ENCODE measurements at regions not wholly inside any gene's neighbourhood (a gene's known extent, or its start where the extent isn't known, plus 50 kb on each side); places are given as distances from the start of the nearest gene placed in this dataset.
"Not testable (repeated sequence)": the region's sequence is repeated elsewhere in the genome, so short reads cannot be mapped to it uniquely, and the experiment has no call there.

DNA sequence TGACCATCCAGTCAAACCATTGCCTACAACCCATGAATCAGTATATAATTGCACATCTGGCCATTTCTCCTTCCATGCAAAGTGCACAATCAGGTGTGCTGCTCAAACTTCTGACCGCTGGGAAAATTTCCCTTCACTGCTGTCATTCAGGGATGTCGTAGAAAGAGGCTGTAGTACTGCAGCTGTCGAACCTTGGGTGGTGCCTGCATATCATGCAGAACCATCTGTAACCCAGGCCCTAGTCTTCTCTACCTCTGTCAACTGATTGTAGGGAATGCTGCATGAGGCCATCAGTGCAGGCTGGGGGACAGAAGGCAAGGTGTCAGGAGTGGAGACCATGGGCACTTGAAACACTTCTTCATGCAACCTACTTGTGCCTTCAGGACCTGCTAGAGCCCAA is 267.5 kb downstream of the CALCRL start (continued):
- TF ChIP-seq NR2C1 (IDR thresholded peaks at IDR 0.05), result no peak
- no peak for TF ChIP-seq ATF3 (IDR thresholded peaks at IDR 0.05; ENCODE audit: borderline replicate concordance, extremely low read depth, low read depth, low read length)
- TF ChIP-seq NFXL1 (IDR thresholded peaks at IDR 0.05; ENCODE audit: borderline replicate concordance), result no peak
- no peak for TF ChIP-seq HDGF (IDR thresholded peaks at IDR 0.05)
- no peak for TF ChIP-seq SREBF1 (IDR thresholded peaks at IDR 0.05; ENCODE audit: low read length)
- TF ChIP-seq CHD2 (IDR thresholded peaks at IDR 0.05; ENCODE audit: borderline replicate concordance, low read depth, low read length), result no peak
- TF ChIP-seq EED (IDR thresholded peaks at IDR 0.05; ENCODE audit: low read depth), result no peak
- TF ChIP-seq POLR2A (IDR thresholded peaks at IDR 0.05; ENCODE audit: low read depth, low read length), result no peak
- no peak for TF ChIP-seq TCF3 (IDR thresholded peaks at IDR 0.05; ENCODE audit: borderline replicate concordance, insufficient read depth, low read depth, low read length)
- TF ChIP-seq, protein P1, sequence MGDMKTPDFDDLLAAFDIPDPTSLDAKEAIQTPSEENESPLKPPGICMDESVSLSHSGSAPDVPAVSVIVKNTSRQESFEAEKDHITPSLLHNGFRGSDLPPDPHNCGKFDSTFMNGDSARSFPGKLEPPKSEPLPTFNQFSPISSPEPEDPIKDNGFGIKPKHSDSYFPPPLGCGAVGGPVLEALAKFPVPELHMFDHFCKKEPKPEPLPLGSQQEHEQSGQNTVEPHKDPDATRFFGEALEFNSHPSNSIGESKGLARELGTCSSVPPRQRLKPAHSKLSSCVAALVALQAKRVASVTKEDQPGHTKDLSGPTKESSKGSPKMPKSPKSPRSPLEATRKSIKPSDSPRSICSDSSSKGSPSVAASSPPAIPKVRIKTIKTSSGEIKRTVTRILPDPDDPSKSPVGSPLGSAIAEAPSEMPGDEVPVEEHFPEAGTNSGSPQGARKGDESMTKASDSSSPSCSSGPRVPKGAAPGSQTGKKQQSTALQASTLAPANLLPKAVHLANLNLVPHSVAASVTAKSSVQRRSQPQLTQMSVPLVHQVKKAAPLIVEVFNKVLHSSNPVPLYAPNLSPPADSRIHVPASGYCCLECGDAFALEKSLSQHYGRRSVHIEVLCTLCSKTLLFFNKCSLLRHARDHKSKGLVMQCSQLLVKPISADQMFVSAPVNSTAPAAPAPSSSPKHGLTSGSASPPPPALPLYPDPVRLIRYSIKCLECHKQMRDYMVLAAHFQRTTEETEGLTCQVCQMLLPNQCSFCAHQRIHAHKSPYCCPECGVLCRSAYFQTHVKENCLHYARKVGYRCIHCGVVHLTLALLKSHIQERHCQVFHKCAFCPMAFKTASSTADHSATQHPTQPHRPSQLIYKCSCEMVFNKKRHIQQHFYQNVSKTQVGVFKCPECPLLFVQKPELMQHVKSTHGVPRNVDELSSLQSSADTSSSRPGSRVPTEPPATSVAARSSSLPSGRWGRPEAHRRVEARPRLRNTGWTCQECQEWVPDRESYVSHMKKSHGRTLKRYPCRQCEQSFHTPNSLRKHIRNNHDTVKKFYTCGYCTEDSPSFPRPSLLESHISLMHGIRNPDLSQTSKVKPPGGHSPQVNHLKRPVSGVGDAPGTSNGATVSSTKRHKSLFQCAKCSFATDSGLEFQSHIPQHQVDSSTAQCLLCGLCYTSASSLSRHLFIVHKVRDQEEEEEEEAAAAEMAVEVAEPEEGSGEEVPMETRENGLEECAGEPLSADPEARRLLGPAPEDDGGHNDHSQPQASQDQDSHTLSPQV (IDR thresholded peaks at IDR 0.05), result no peak

- H3K27ac ChIP-seq (ENCODE audit: control insufficient read depth, insufficient read depth); H4K20me1 ChIP-seq (ENCODE audit: control insufficient read depth, insufficient read depth); H2AFZ ChIP-seq (ENCODE audit: control insufficient read depth, low read depth, low read length); H3K4me2 ChIP-seq (ENCODE audit: control insufficient read depth, insufficient read depth); DNase-seq (ENCODE audit: low read depth, low spot score); H3K9ac ChIP-seq (ENCODE audit: control insufficient read depth, insufficient read depth, low read length); BruUV-seq (replicated peaks); in situ Hi-C loops (cut with MboI); intact Hi-C loops (cut with micrococcal nuclease; ENCODE audit: unreplicated experiment); H3K27me3 ChIP-seq (replicated peaks in 1 of 2; ENCODE audit: control insufficient read depth in 2 of 2, insufficient read depth in 2 of 2, low read length in 1 of 2); H3K79me2 ChIP-seq (ENCODE audit: control insufficient read depth, insufficient read depth, low read length); ATAC-seq; H3K4me3 ChIP-seq; CTCF ChIA-PET; H3K9me3 ChIP-seq (replicated peaks; ENCODE audit: control insufficient read depth, insufficient read depth, low read length); FAIRE-seq; RAD21 ChIA-PET (ENCODE audit: unreplicated experiment); H3K36me3 ChIP-seq (ENCODE audit: control insufficient read depth in 2 of 2, insufficient read depth in 2 of 2, low read length in 1 of 2); H3K4me1 ChIP-seq (ENCODE audit: control insufficient read depth, insufficient read depth, low read length); POLR2A ChIA-PET; SMC1A ChIA-PET (ENCODE audit: uncharacterized antibody, unreplicated experiment): not testable (repeated sequence)
- WGBS (ENCODE audit: insufficient coverage, insufficient replicate concordance, low lambda C conversion rate, missing lambda C conversion rate), result 9% methylated on average over 3 of the region's 3 CpGs
Measured at GRCh38 chr2:187178876-187179275, 269.2 kb downstream of the CALCRL start.

Data from GM12878 (cell line).